Uterus (tissue), 3 donors: ENCODE measurements at regions not wholly inside any gene's neighbourhood (a gene's known extent, or its start where the extent isn't known, plus 50 kb on each side); places are given as distances from the start of the nearest gene placed in this dataset.

Experiments
- DNase-seq, 2 donors: peaks; one replicate each; pipeline ENCODE4 v3.0.0-alpha.2; 2019 to 2020
- H3K27ac ChIP-seq, 2 donors: fragments of 200-600 bp; sonication (generic); 1 replicate in 1 of 2; 2 replicates in 1 of 2; pipeline ENCODE4 v1.5.1; 2016 to 2018
- H3K27me3 ChIP-seq, 2 donors: fragments of 200-600 bp; sonication (generic); one replicate each; pipeline ENCODE4 v1.5.1; 2018 to 2019; ENCODE audit warnings: control low read depth in 1 of 2
- H3K36me3 ChIP-seq, 2 donors: fragments of 200-600 bp; sonication (generic); one replicate each; pipeline ENCODE4 v1.5.1; 2019; ENCODE audit warnings: control low read depth in 1 of 2
- H3K4me1 ChIP-seq, 2 donors: fragments of 200-600 bp; sonication (generic); one replicate each; pipeline ENCODE4 v1.5.1; 2018 to 2019; ENCODE audit warnings: control low read depth in 1 of 2
- H3K4me3 ChIP-seq, 2 donors: fragments of 200-600 bp; sonication (generic); 1 replicate in 1 of 2; 2 replicates in 1 of 2; pipeline ENCODE4 v1.5.1; 2018 to 2019; ENCODE audit warnings: mild to moderate bottlenecking in 1 of 2
- H3K9me3 ChIP-seq, 2 donors: fragments of 200-600 bp; sonication (generic); one replicate each; pipeline ENCODE4 v1.5.1; 2019; ENCODE audit warnings: control low read depth in 1 of 2
- CTCF ChIP-seq, 4 experiments: fragments of 200-600 bp in 2 of 4; fragments of 450-650 bp in 2 of 4; sonication (generic) in 2 of 4; IDR thresholded peaks; one replicate each; pipeline ENCODE4 v1.5.1; 2016 to 2019; ENCODE audit warnings: antibody characterized with exemption in 4 of 4, mild to moderate bottlenecking in 2 of 4, moderate library complexity in 1 of 4
- POLR2A ChIP-seq, 2 donors: fragments of 450-650 bp; IDR thresholded peaks; one replicate each; pipeline ENCODE4 v1.6.1; 2016; ENCODE audit warnings: antibody characterized with exemption in 2 of 2, mild to moderate bottlenecking in 1 of 2, moderate library complexity in 1 of 2
- intact Hi-C: fragments of 100-400 bp; cut with DNase I; formaldehyde crosslinking; loops from one replicate; pipeline ENCODE4 v1.15.1; 2023; ENCODE audit warnings: low total_unique reads
- donor health status: DM: yes; HTN: yes; CAD: no.

GRCh38 chr17:72446118-72446517 is 325.3 kb downstream of the SOX9 start:
- Histone ChIP-seq H3K27ac (no peak overlapping the region), H3K36me3 (no peaks in the 10 kb centered on the region), H3K4me1 (no peaks in the 10 kb centered on the region), H3K4me3 (no peak overlapping the region), H3K9me3 (no peaks in the 10 kb centered on the region), H3K27me3 (no peaks in the 10 kb centered on the region)
- TF ChIP-seq CTCF (IDR thresholded peaks at IDR 0.05) (no peak), POLR2A (IDR thresholded peaks at IDR 0.05) (no peak)
- intact Hi-C loops = no loop called here
- DNase-seq = no peak

- intact Hi-C loops = no loop called here
- no peak for TF ChIP-seq CTCF (IDR thresholded peaks at IDR 0.05)
- DNase-seq = no peak
- no peaks in the 10 kb centered on the region for H3K36me3 ChIP-seq
- no peak overlapping the region for H3K27ac ChIP-seq
- H3K4me1 ChIP-seq = no peaks in the 10 kb centered on the region
- H3K9me3 ChIP-seq = no peaks in the 10 kb centered on the region
- no peak overlapping the region for H3K4me3 ChIP-seq
- no peaks in the 10 kb centered on the region for H3K27me3 ChIP-seq
Observed at GRCh38 chr17:72446525-72447250, 325.9 kb downstream of the SOX9 start.

DNA sequence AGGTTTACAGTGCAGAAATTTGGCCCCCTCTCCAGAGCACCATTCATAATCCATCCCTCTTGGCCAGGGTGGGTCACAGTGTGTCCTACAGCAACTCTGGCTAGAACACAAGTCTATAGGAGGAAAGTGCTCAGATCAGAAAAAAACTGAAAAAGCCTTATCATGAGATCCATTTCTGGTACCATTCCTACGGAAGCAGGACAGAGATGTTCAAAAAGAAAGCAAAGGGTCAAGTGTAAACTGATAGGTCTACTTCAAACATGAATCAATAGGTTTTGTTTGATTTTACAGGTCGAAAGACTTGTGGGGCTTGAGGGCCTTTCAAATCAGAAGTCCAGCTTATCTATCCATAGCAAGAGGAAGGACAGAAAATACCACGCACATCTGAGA is 326.4 kb downstream of the SOX9 start:
- intact Hi-C loops = no loop called here
- Histone ChIP-seq H3K9me3 (no peaks in the 10 kb centered on the region), H3K36me3 (no peaks in the 10 kb centered on the region), H3K27ac (no peak overlapping the region), H3K4me3 (no peak overlapping the region), H3K27me3 (no peaks in the 10 kb centered on the region), H3K4me1 (no peaks in the 10 kb centered on the region)
- no peak for DNase-seq
- TF ChIP-seq POLR2A (IDR thresholded peaks at IDR 0.05) = no peak
- TF ChIP-seq CTCF (IDR thresholded peaks at IDR 0.05) = no peak

DNA sequence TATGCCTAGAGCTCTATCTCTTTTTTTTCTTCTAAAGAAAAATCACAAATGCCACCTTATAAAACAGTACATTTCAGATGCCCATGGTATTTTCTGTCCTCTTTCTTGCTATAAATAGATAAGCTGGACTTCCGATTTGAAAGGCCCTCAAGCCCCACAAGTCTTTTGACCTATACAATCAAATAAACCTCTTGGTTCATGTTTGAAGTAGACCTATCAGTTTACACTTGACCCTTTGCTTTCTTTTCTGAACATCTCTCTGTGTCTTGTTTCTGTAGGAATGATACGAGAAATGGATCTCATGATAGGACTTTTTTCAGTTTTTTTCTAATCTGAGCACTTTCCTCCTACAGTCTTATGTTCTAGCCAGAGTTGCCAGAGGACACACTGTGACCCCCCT is 327.2 kb downstream of the SOX9 start:
- no peak overlapping the region for H3K27ac ChIP-seq
- no peaks in the 10 kb centered on the region for H3K4me1 ChIP-seq
- no peaks in the 10 kb centered on the region for H3K9me3 ChIP-seq
- TF ChIP-seq CTCF (IDR thresholded peaks at IDR 0.05) (no peak), POLR2A (IDR thresholded peaks at IDR 0.05) (no peak)
- intact Hi-C loops = no loop called here
- no peaks in the 10 kb centered on the region for H3K27me3 ChIP-seq
- DNase-seq = no peak
- no peaks in the 10 kb centered on the region for H3K36me3 ChIP-seq
- H3K4me3 ChIP-seq = no peak overlapping the region

DNA sequence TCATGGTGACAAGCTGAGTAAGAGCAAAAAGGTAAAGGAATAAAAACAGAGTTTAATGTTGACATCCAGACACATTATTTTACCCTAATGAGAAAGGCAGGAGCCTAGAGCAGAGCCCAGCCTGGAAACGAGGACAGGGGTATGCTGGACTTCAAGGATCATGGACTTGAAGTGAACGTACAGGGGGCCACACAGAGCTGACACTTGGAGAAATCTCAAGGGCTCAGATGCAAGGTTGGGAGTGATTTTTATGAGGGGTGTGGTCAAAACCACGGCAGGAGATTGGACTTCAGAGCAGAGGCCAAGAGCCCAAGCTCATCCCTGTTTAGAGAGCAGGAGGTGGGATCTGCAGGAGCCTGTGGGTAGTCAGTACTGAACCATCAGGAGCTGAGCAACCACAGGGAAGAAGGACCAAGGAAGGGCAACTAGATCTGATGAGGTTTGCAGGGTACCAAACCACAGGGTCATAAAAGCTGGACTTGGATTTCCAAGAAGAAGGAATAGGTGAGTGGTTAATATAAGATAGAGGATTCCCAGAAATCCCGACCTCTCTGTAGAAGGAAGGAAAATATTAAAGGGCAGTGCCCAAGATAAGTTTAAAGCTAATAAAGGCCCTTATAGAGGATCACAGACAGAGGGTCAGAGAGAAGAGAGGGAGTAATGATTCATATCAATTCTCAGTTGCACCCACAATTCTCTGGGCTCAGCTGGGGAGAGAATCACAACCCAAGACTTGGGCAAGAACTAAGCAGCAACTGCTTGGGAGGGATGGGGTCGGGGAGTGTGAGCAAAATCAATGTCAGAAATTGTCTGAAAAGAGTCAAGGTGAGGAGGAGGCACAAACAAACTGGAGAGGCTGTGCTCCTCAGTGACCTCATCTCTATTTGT is 331.7 kb downstream of the SOX9 start:
- no peaks in the 10 kb centered on the region for H3K36me3 ChIP-seq
- H3K4me3 ChIP-seq = no peak overlapping the region
- no peaks in the 10 kb centered on the region for H3K9me3 ChIP-seq
- no peaks in the 10 kb centered on the region for H3K4me1 ChIP-seq
- no peaks in the 10 kb centered on the region for H3K27me3 ChIP-seq
- intact Hi-C loops = no loop called here
- H3K27ac ChIP-seq = no peak overlapping the region
- TF ChIP-seq POLR2A (IDR thresholded peaks at IDR 0.05) = no peak
- TF ChIP-seq CTCF (IDR thresholded peaks at IDR 0.05) = no peak
- no peak for DNase-seq
